Activated CD4-positive, alpha-beta memory T cell treated with anti-CD3 and anti-CD28 coated beads for 36 hours (primary cell): ENCODE measurements at regions not wholly inside any gene's neighbourhood (a gene's known extent, or its start where the extent isn't known, plus 50 kb on each side); places are given as distances from the start of the nearest gene placed in this dataset.
"Not testable (repeated sequence)": the region's sequence is repeated elsewhere in the genome, so short reads cannot be mapped to it uniquely, and the experiment has no call there.

Experiments used
- CTCF ChIA-PET: fragments of 350-600 bp; sonication (Branson Sonifier 250); formaldehyde crosslinking; loops from one replicate; lab custom pipeline; 2021; ENCODE audit warnings: antibody characterized with exemption, inconsistent platforms; lab: Charles Lee
- POLR2A ChIA-PET: fragments of 350-600 bp; sonication (Branson Sonifier 250); formaldehyde crosslinking; loops from one replicate; lab custom pipeline; 2021; ENCODE audit warnings: antibody characterized with exemption; lab: Charles Lee
- DNase-seq: peaks from one replicate; pipeline ENCODE4 v3.0.0-alpha.2; 2020
- H3K27ac Mint-ChIP-seq: one replicate; pipeline ENCODE4 v1.8.0; 2021; ENCODE audit warnings: mixed read lengths
- H3K27me3 Mint-ChIP-seq: one replicate; pipeline ENCODE4 v1.8.0; 2021; ENCODE audit warnings: mixed read lengths
- H3K36me3 Mint-ChIP-seq: one replicate; pipeline ENCODE4 v1.8.0; 2021; ENCODE audit warnings: mixed read lengths
- H3K4me1 Mint-ChIP-seq: one replicate; pipeline ENCODE4 v1.8.0; 2021; ENCODE audit warnings: low read depth, mixed read lengths
- H3K4me3 Mint-ChIP-seq: one replicate; pipeline ENCODE4 v1.8.0; 2021; ENCODE audit warnings: mild to moderate bottlenecking, mixed read lengths
- H3K9me3 Mint-ChIP-seq: one replicate; pipeline ENCODE4 v1.8.0; 2021; ENCODE audit warnings: mixed read lengths
- intact Hi-C: fragments of 100-400 bp; cut with micrococcal nuclease; formaldehyde crosslinking; loops from one replicate; pipeline ENCODE4 v1.15.1; 2023

GRCh38 chr5:8840746-8841145 lies 705.1 kb downstream of the SEMA5A start:
- H3K27me3 Mint-ChIP-seq, intact Hi-C loops, H3K27ac Mint-ChIP-seq, DNase-seq, H3K36me3 Mint-ChIP-seq, CTCF ChIA-PET, H3K4me3 Mint-ChIP-seq, POLR2A ChIA-PET, H3K4me1 Mint-ChIP-seq: not testable (repeated sequence)
- H3K9me3 Mint-ChIP-seq: peaks cover 25% of the 10 kb centered on the region

GRCh38 chr5:8842971-8843551 lies 702.8 kb downstream of the SEMA5A start:
- Mint-ChIP-seq H3K27ac (no peak overlapping the region), H3K9me3 (peaks cover 23% of the 10 kb centered on the region), H3K36me3 (peaks cover 1% of the 10 kb centered on the region), H3K27me3 (no peaks in the 10 kb centered on the region), H3K4me3 (no peak overlapping the region), H3K4me1 (no peaks in the 10 kb centered on the region)
- ChIA-PET CTCF (no interaction called here), POLR2A (no interaction called here)
- intact Hi-C loops: no loop called here
- no peak for DNase-seq

GRCh38 chr5:8843771-8844170 lies 702.1 kb downstream of the SEMA5A start:
- Mint-ChIP-seq H3K4me1 (no peaks in the 10 kb centered on the region), H3K9me3 (peaks cover 21% of the 10 kb centered on the region), H3K4me3 (no peak overlapping the region), H3K27me3 (no peaks in the 10 kb centered on the region), H3K27ac (no peak overlapping the region), H3K36me3 (peaks cover 1% of the 10 kb centered on the region)
- CTCF ChIA-PET: no interaction called here
- POLR2A ChIA-PET: no interaction called here
- no peak for DNase-seq
- intact Hi-C loops: no loop called here

- Mint-ChIP-seq H3K27ac (no peak overlapping the region), H3K4me1 (no peaks in the 10 kb centered on the region), H3K36me3 (peaks cover 1% of the 10 kb centered on the region), H3K27me3 (no peaks in the 10 kb centered on the region), H3K9me3 (peaks cover 21% of the 10 kb centered on the region), H3K4me3 (no peak overlapping the region)
- no peak for DNase-seq
- intact Hi-C loops: no loop called here
- POLR2A ChIA-PET: no interaction called here
- CTCF ChIA-PET: no interaction called here
Measured at GRCh38 chr5:8844206-8844605, 701.7 kb downstream of the SEMA5A start.

- Mint-ChIP-seq H3K27ac (no peak overlapping the region), H3K4me3 (no peak overlapping the region), H3K27me3 (no peaks in the 10 kb centered on the region), H3K4me1 (no peaks in the 10 kb centered on the region), H3K9me3 (peaks cover 21% of the 10 kb centered on the region), H3K36me3 (peaks cover 1% of the 10 kb centered on the region)
- POLR2A ChIA-PET: no interaction called here
- DNase-seq: no peak
- intact Hi-C loops: no loop called here
- CTCF ChIA-PET: no interaction called here
Measured at GRCh38 chr5:8844847-8845246, 701.0 kb downstream of the SEMA5A start.

- no peak overlapping the region for H3K4me3 Mint-ChIP-seq
- no peak overlapping the region for H3K27ac Mint-ChIP-seq
- intact Hi-C loops: no loop called here
- DNase-seq: no peak
- ChIA-PET CTCF (no interaction called here), POLR2A (no interaction called here)
- H3K36me3 Mint-ChIP-seq: no peaks in the 10 kb centered on the region
- H3K4me1 Mint-ChIP-seq: no peaks in the 10 kb centered on the region
- H3K9me3 Mint-ChIP-seq: peaks cover 19% of the 10 kb centered on the region
- no peaks in the 10 kb centered on the region for H3K27me3 Mint-ChIP-seq
Measured at GRCh38 chr5:8845296-8845695, 700.6 kb downstream of the SEMA5A start.

GRCh38 chr5:8848366-8848765 lies 697.5 kb downstream of the SEMA5A start:
- CTCF ChIA-PET: no interaction called here
- Mint-ChIP-seq H3K4me3 (no peak overlapping the region), H3K36me3 (no peaks in the 10 kb centered on the region), H3K27ac (no peak overlapping the region), H3K27me3 (no peaks in the 10 kb centered on the region), H3K4me1 (no peaks in the 10 kb centered on the region), H3K9me3 (peaks cover 3% of the 10 kb centered on the region)
- no peak for DNase-seq
- intact Hi-C loops: no loop called here
- POLR2A ChIA-PET: no interaction called here

GRCh38 chr5:8848997-8849594 lies 696.8 kb downstream of the SEMA5A start:
- intact Hi-C loops: no loop called here
- Mint-ChIP-seq H3K36me3 (no peaks in the 10 kb centered on the region), H3K27me3 (no peaks in the 10 kb centered on the region), H3K4me3 (no peak overlapping the region), H3K4me1 (no peaks in the 10 kb centered on the region), H3K9me3 (peaks cover 3% of the 10 kb centered on the region), H3K27ac (no peak overlapping the region)
- DNase-seq: no peak
- POLR2A ChIA-PET: no interaction called here
- CTCF ChIA-PET: no interaction called here

- ChIA-PET POLR2A (no interaction called here), CTCF (no interaction called here)
- DNase-seq: no peak
- H3K27ac Mint-ChIP-seq: no peak overlapping the region
- H3K4me1 Mint-ChIP-seq: no peaks in the 10 kb centered on the region
- H3K36me3 Mint-ChIP-seq: no peaks in the 10 kb centered on the region
- no peak overlapping the region for H3K4me3 Mint-ChIP-seq
- intact Hi-C loops: no loop called here
- H3K27me3 Mint-ChIP-seq: no peaks in the 10 kb centered on the region
- peaks cover 3% of the 10 kb centered on the region for H3K9me3 Mint-ChIP-seq
Measured at GRCh38 chr5:8851101-8851500, 694.8 kb downstream of the SEMA5A start.

GRCh38 chr5:8857051-8857450 lies 688.8 kb downstream of the SEMA5A start:
- Mint-ChIP-seq H3K27me3 (no peaks in the 10 kb centered on the region), H3K9me3 (no peaks in the 10 kb centered on the region), H3K36me3 (no peaks in the 10 kb centered on the region), H3K27ac (no peak overlapping the region), H3K4me3 (no peak overlapping the region), H3K4me1 (no peaks in the 10 kb centered on the region)
- intact Hi-C loops: no loop called here
- DNase-seq: no peak
- ChIA-PET CTCF (no interaction called here), POLR2A (no interaction called here)

GRCh38 chr5:8861764-8862163 lies 684.1 kb downstream of the SEMA5A start:
- Mint-ChIP-seq H3K4me3 (no peak overlapping the region), H3K4me1 (no peaks in the 10 kb centered on the region), H3K36me3 (no peaks in the 10 kb centered on the region), H3K27ac (no peak overlapping the region), H3K9me3 (no peaks in the 10 kb centered on the region), H3K27me3 (no peaks in the 10 kb centered on the region)
- POLR2A ChIA-PET: no interaction called here
- intact Hi-C loops: no loop called here
- CTCF ChIA-PET: no interaction called here
- DNase-seq: no peak

GRCh38 chr5:8864053-8864452 lies 681.8 kb downstream of the SEMA5A start:
- ChIA-PET POLR2A (no interaction called here), CTCF (no interaction called here)
- no peak for DNase-seq
- no peak overlapping the region for H3K4me3 Mint-ChIP-seq
- H3K27ac Mint-ChIP-seq: no peak overlapping the region
- H3K4me1 Mint-ChIP-seq: no peaks in the 10 kb centered on the region
- intact Hi-C loops: no loop called here
- no peaks in the 10 kb centered on the region for H3K9me3 Mint-ChIP-seq
- H3K36me3 Mint-ChIP-seq: no peaks in the 10 kb centered on the region
- no peaks in the 10 kb centered on the region for H3K27me3 Mint-ChIP-seq

GRCh38 chr5:8865266-8865665 lies 680.6 kb downstream of the SEMA5A start:
- intact Hi-C loops: no loop called here
- no peaks in the 10 kb centered on the region for H3K9me3 Mint-ChIP-seq
- DNase-seq: no peak
- H3K36me3 Mint-ChIP-seq: no peaks in the 10 kb centered on the region
- no peak overlapping the region for H3K27ac Mint-ChIP-seq
- POLR2A ChIA-PET: no interaction called here
- CTCF ChIA-PET: no interaction called here
- no peaks in the 10 kb centered on the region for H3K4me1 Mint-ChIP-seq
- H3K4me3 Mint-ChIP-seq: no peak overlapping the region
- no peaks in the 10 kb centered on the region for H3K27me3 Mint-ChIP-seq
